ENCODE measurements at regions not wholly inside any gene's neighbourhood (a gene's known extent, or its start where the extent isn't known, plus 50 kb on each side); places are given as distances from the start of the nearest gene placed in this dataset.

DNA sequence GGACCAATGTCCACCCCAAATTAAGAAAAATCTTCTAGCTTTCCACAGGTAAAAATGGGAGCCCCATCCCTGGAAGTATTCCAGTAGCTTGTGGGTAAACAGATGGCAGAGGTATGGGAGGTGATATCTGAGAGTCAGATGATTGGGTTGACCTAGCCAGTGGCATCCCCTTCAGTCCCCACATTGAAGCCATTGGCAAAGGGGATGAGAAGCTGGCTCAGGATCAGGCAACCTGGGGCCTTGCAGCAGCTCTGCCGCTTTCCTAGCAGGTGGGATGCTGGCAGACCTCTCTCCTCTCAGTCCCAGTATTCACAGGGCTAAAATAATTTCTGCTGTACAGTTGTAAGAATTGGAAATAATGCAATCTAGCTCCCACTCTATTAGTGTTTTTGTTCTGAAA lies 108.9 kb upstream of the KCNG1 start:
- Histone ChIP-seq H3K4me3 (no peak overlapping the region), H3K79me2 (no peaks in the 10 kb centered on the region), H3K36me3 (replicated peaks; ENCODE audit: insufficient read depth, low read depth) (no peaks in the 10 kb centered on the region), H3K4me2 (no peak overlapping the region), H3K27me3 (no peaks in the 10 kb centered on the region), H2AFZ (no peak overlapping the region), H3K4me1 (ENCODE audit: insufficient read depth) (peaks cover 17% of the 10 kb centered on the region), H4K20me1 (ENCODE audit: insufficient read depth, poor library complexity, severe bottlenecking) (no peaks in the 10 kb centered on the region), H3K9me2 (replicated peaks; ENCODE audit: insufficient read depth) (no peaks in the 10 kb centered on the region), H3K9me3 (ENCODE audit: low read depth) (no peaks in the 10 kb centered on the region), H3K27ac (no peak overlapping the region)
- no peak for DNase-seq (ENCODE audit: low spot score)
- 94% methylated on average over 1 of the region's 1 CpG for WGBS (ENCODE audit: low lambda C conversion rate, missing lambda C conversion rate)
- no peak for TF ChIP-seq EZH2 (IDR thresholded peaks at IDR 0.05; ENCODE audit: borderline replicate concordance)
- TF ChIP-seq, protein P1, sequence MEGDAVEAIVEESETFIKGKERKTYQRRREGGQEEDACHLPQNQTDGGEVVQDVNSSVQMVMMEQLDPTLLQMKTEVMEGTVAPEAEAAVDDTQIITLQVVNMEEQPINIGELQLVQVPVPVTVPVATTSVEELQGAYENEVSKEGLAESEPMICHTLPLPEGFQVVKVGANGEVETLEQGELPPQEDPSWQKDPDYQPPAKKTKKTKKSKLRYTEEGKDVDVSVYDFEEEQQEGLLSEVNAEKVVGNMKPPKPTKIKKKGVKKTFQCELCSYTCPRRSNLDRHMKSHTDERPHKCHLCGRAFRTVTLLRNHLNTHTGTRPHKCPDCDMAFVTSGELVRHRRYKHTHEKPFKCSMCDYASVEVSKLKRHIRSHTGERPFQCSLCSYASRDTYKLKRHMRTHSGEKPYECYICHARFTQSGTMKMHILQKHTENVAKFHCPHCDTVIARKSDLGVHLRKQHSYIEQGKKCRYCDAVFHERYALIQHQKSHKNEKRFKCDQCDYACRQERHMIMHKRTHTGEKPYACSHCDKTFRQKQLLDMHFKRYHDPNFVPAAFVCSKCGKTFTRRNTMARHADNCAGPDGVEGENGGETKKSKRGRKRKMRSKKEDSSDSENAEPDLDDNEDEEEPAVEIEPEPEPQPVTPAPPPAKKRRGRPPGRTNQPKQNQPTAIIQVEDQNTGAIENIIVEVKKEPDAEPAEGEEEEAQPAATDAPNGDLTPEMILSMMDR (IDR thresholded peaks at IDR 0.05; ENCODE audit: poor library complexity), result no peak
- TF ChIP-seq EZH2phosphoT487 (IDR thresholded peaks at IDR 0.05; ENCODE audit: low read depth, severe bottlenecking, unreplicated experiment), result no peak

DNA sequence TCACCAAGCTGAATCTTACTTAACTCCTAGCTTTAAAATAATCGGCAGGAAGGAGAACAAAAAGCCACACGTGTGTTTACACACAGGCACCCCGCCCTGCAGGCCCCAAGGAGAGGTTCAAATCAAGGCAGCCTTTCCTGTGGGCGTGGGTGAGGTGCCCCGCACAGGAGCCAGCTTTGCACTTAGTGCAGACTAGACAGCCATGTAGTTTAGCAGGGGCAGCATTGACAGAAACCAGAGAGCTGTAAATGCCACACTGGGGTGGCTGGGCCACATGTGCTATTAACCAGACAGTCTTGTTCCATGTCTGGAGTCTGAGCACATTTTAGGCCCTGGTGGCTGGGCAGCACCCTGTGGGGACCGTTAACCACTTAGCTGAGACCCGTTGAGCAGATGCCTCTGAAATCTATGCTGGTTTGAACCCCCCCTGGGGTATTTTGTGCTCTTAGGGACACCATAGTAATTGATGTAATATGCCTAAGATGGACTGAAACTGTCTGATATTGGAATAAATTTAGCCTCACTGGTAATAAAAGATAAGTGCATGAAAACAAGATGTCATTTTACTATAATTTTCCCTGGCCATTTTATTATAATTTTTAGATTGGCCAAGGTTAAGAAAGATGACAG lies 106.4 kb upstream of the KCNG1 start:
- no peak for TF ChIP-seq EZH2phosphoT487 (IDR thresholded peaks at IDR 0.05; ENCODE audit: low read depth, severe bottlenecking, unreplicated experiment)
- TF ChIP-seq EZH2 (IDR thresholded peaks at IDR 0.05; ENCODE audit: borderline replicate concordance), result no peak
- TF ChIP-seq, protein P1 (IDR thresholded peaks at IDR 0.05; ENCODE audit: poor library complexity), result no peak
- Histone ChIP-seq H3K36me3 (replicated peaks; ENCODE audit: insufficient read depth, low read depth) (no peaks in the 10 kb centered on the region), H3K27me3 (no peaks in the 10 kb centered on the region), H3K9me2 (replicated peaks; ENCODE audit: insufficient read depth) (no peaks in the 10 kb centered on the region), H3K27ac (no peak overlapping the region), H3K4me1 (ENCODE audit: insufficient read depth) (peaks cover 30% of the 10 kb centered on the region), H3K4me2 (peak overlapping the region; percentile 11), H4K20me1 (ENCODE audit: insufficient read depth, poor library complexity, severe bottlenecking) (no peaks in the 10 kb centered on the region), H3K4me3 (no peak overlapping the region), H3K79me2 (no peaks in the 10 kb centered on the region), H2AFZ (no peak overlapping the region), H3K9me3 (ENCODE audit: low read depth) (no peaks in the 10 kb centered on the region)
- DNase-seq (ENCODE audit: low spot score), result no peak
- WGBS (ENCODE audit: low lambda C conversion rate, missing lambda C conversion rate), result 43% methylated on average over 7 of the region's 7 CpGs

- no peak overlapping the region for H2AFZ ChIP-seq
- H3K4me1 ChIP-seq (ENCODE audit: insufficient read depth), result peaks cover 30% of the 10 kb centered on the region
- no peak overlapping the region for H3K4me3 ChIP-seq
- H4K20me1 ChIP-seq (ENCODE audit: insufficient read depth, poor library complexity, severe bottlenecking), result no peaks in the 10 kb centered on the region
- 72% methylated on average over 4 of the region's 4 CpGs for WGBS (ENCODE audit: low lambda C conversion rate, missing lambda C conversion rate)
- no peaks in the 10 kb centered on the region for H3K79me2 ChIP-seq
- no peaks in the 10 kb centered on the region for H3K27me3 ChIP-seq
- TF ChIP-seq, protein P1 (IDR thresholded peaks at IDR 0.05; ENCODE audit: poor library complexity), result no peak
- no peak for TF ChIP-seq EZH2phosphoT487 (IDR thresholded peaks at IDR 0.05; ENCODE audit: low read depth, severe bottlenecking, unreplicated experiment)
- H3K9me2 ChIP-seq (replicated peaks; ENCODE audit: insufficient read depth), result no peaks in the 10 kb centered on the region
- no peaks in the 10 kb centered on the region for H3K9me3 ChIP-seq (ENCODE audit: low read depth)
- no peaks in the 10 kb centered on the region for H3K36me3 ChIP-seq (replicated peaks; ENCODE audit: insufficient read depth, low read depth)
- no peak overlapping the region for H3K4me2 ChIP-seq
- DNase-seq (ENCODE audit: low spot score), result no peak
- H3K27ac ChIP-seq, result no peak overlapping the region
Observed at GRCh38 chr20:51128198-51128597, 105.3 kb upstream of the KCNG1 start.

All from hepatocyte (in vitro differentiated cells).